Parathyroid adenoma (tissue), 2 donors: ENCODE measurements at regions not wholly inside any gene's neighbourhood (a gene's known extent, or its start where the extent isn't known, plus 50 kb on each side); places are given as distances from the start of the nearest gene placed in this dataset.

Source experiments
- H2AFZ ChIP-seq: fragments of 300-600 bp; sonication (generic); one replicate; pipeline ENCODE4 v1.7.0; 2017; ENCODE audit warnings: antibody characterized with exemption, mild to moderate bottlenecking
- H3K27ac ChIP-seq: fragments of 300-600 bp; sonication (generic); one replicate; pipeline ENCODE4 v1.7.0; 2017
- H3K27me3 ChIP-seq: fragments of 300-600 bp; sonication (generic); one replicate; pipeline ENCODE4 v1.7.0; 2017; ENCODE audit warnings: low read length; ENCODE audit not compliant: control insufficient read depth, insufficient read depth
- H3K36me3 ChIP-seq: fragments of 300-600 bp; sonication (generic); one replicate; pipeline ENCODE4 v1.7.0; 2017; ENCODE audit warnings: low read length; ENCODE audit not compliant: control insufficient read depth, insufficient read depth
- H3K4me1 ChIP-seq: fragments of 300-600 bp; sonication (generic); one replicate; pipeline ENCODE4 v1.7.0; 2017; ENCODE audit warnings: control low read depth
- H3K4me2 ChIP-seq: fragments of 300-600 bp; sonication (generic); one replicate; pipeline ENCODE4 v1.7.0; 2017; ENCODE audit warnings: low read length
- H3K4me3 ChIP-seq: fragments of 300-600 bp; sonication (generic); one replicate; pipeline ENCODE4 v1.7.0; 2017; ENCODE audit warnings: low read depth, low read length
- H3K79me2 ChIP-seq: fragments of 300-600 bp; sonication (generic); one replicate; pipeline ENCODE4 v1.7.0; 2017; ENCODE audit warnings: control low read depth
- H3K9ac ChIP-seq: fragments of 300-600 bp; sonication (generic); one replicate; pipeline ENCODE4 v1.7.0; 2017; ENCODE audit warnings: mild to moderate bottlenecking
- H3K9me3 ChIP-seq: fragments of 300-600 bp; sonication (generic); one replicate; pipeline ENCODE4 v1.7.0; 2017; ENCODE audit warnings: low read length; ENCODE audit not compliant: control insufficient read depth
- TF ChIP-seq, protein P1 (sequence below): fragments of 300-600 bp; sonication (generic); IDR thresholded peaks from one replicate; pipeline ENCODE4 v1.7.0; 2017; ENCODE audit warnings: antibody characterized with exemption, mild to moderate bottlenecking
- donor health status: primary hyperparathyroidism.

DNA sequence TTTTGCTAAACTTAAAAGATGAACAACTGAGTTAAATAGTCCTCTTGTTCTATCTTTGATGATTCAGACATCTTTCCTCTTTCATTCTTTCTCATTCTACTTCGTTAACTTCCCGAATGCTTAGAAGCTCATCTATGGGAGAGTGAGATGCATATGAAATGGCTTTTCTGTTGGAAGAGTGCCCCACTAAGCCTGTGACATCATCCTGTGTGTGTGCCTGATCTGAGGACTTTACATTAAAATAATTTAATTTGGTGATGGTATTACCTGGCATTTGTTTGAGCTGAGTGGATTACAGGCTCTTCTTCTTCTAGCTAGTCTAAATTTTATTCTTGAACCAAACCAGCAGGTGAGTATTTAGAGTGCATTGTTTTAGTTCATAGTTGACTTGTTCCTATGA is 626.5 kb downstream of the QKI start:
- no peak overlapping the region for H2AFZ ChIP-seq
- TF ChIP-seq, protein P1, sequence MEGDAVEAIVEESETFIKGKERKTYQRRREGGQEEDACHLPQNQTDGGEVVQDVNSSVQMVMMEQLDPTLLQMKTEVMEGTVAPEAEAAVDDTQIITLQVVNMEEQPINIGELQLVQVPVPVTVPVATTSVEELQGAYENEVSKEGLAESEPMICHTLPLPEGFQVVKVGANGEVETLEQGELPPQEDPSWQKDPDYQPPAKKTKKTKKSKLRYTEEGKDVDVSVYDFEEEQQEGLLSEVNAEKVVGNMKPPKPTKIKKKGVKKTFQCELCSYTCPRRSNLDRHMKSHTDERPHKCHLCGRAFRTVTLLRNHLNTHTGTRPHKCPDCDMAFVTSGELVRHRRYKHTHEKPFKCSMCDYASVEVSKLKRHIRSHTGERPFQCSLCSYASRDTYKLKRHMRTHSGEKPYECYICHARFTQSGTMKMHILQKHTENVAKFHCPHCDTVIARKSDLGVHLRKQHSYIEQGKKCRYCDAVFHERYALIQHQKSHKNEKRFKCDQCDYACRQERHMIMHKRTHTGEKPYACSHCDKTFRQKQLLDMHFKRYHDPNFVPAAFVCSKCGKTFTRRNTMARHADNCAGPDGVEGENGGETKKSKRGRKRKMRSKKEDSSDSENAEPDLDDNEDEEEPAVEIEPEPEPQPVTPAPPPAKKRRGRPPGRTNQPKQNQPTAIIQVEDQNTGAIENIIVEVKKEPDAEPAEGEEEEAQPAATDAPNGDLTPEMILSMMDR = no peak
- no peak overlapping the region for H3K9ac ChIP-seq
- no peaks in the 10 kb centered on the region for H3K4me1 ChIP-seq
- no peak overlapping the region for H3K27ac ChIP-seq
- H3K36me3 ChIP-seq = no peaks in the 10 kb centered on the region
- H3K4me2 ChIP-seq = no peak overlapping the region
- H3K9me3 ChIP-seq = no peaks in the 10 kb centered on the region
- no peaks in the 10 kb centered on the region for H3K27me3 ChIP-seq
- H3K79me2 ChIP-seq = no peaks in the 10 kb centered on the region
- no peak overlapping the region for H3K4me3 ChIP-seq

DNA sequence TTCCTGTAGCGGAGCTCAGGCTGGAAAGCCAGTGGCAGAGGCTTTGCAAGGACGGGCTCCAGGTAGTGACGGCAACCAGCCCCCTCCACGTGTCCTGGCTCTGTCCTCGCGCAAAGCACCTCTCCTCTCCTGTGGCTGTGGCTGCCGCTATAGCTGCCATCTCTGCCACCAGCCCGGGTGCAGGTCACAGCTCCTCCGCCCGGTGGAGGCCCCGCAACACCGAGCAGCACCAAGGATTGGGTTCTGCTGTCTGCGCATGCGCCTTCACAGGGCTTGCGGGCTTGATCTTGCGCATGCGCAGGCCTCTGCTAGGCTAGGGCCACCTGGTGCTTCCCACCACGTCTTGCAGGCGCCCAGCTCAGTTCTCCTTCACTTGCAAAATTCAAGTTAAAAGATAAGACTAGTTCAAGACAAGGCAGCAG is 625.4 kb downstream of the QKI start:
- no peaks in the 10 kb centered on the region for H3K4me1 ChIP-seq
- H3K4me2 ChIP-seq = no peak overlapping the region
- no peaks in the 10 kb centered on the region for H3K27me3 ChIP-seq
- H3K9me3 ChIP-seq = no peaks in the 10 kb centered on the region
- H3K9ac ChIP-seq = no peak overlapping the region
- TF ChIP-seq, protein P1 = peak; percentile 60
- H3K27ac ChIP-seq = no peak overlapping the region
- no peak overlapping the region for H3K4me3 ChIP-seq
- no peaks in the 10 kb centered on the region for H3K79me2 ChIP-seq
- peak overlapping the region; percentile 65 for H2AFZ ChIP-seq
- no peaks in the 10 kb centered on the region for H3K36me3 ChIP-seq

DNA sequence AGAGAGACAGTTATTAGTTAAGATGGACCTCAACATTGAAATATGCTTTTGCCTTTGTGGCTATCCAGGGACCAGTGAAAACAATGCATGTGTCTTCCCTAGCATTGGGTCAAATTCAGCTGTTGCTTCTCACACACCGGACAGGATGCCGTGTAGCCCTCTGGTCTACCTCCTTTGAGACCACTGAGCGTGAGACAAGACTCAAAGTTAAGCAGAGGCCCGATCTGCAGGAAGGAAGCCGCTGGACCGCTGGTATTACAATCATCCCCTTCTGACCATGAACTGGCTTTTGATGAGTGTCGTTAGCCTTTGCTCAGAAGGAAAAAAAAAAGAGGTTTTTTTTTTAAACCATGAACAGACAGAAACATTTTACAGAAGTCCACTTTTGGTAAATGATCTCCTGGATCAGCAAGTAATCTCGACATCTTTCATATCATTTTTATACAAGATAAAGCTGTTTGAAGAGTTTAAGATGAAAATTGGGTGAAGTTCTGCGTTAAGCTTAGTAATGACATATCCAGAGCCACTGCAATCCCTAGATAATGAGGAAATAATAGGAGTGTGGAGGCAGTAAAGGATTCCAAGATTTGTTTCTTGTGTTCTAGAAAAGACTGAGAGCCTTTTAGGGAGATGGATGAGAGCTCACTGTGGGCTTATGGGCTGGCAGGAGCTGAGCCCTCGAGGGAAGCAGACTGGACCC is 622.8 kb downstream of the QKI start:
- Histone ChIP-seq H2AFZ (no peak overlapping the region), H3K27me3 (no peaks in the 10 kb centered on the region), H3K9ac (no peak overlapping the region), H3K79me2 (no peaks in the 10 kb centered on the region), H3K4me3 (no peak overlapping the region), H3K4me1 (no peaks in the 10 kb centered on the region), H3K4me2 (no peak overlapping the region), H3K27ac (no peak overlapping the region), H3K36me3 (no peaks in the 10 kb centered on the region), H3K9me3 (no peaks in the 10 kb centered on the region)
- TF ChIP-seq, protein P1 = no peak

DNA sequence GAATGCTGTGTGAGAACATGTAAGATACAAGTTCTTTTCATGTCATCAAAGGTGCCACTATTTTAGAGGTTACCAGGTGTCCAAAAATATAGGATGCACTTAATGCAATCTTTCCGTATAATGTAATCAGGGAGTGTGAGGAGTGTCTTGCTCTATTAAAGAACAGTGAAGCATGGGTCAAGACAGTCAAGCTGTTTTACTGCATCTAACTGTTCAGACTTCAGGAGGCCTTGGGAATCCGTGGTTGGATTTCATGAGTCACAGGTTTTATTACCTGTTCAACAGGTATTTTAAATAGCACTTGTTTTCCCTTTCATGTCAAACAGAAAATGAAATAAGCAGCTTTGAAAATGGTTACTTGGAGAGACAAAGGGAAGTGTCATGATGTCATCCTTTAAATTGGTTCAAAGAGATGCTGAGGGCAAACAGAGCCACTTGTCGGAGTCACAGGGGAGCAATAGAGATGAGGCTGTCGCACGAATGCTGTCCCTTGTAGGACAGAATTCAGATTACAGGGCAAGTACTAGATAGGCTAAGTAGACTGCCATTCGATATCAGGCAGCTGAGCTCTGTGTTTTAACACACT is 621.5 kb downstream of the QKI start:
- no peaks in the 10 kb centered on the region for H3K9me3 ChIP-seq
- no peak overlapping the region for H3K4me3 ChIP-seq
- no peak overlapping the region for H3K9ac ChIP-seq
- no peak overlapping the region for H3K4me2 ChIP-seq
- H3K79me2 ChIP-seq = no peaks in the 10 kb centered on the region
- no peak overlapping the region for H3K27ac ChIP-seq
- H3K36me3 ChIP-seq = no peaks in the 10 kb centered on the region
- H3K4me1 ChIP-seq = no peaks in the 10 kb centered on the region
- TF ChIP-seq, protein P1 = no peak
- no peak overlapping the region for H2AFZ ChIP-seq
- H3K27me3 ChIP-seq = no peaks in the 10 kb centered on the region
